CD14-positive monocyte (primary cell): ENCODE measurements at regions not wholly inside any gene's neighbourhood (a gene's known extent, or its start where the extent isn't known, plus 50 kb on each side); places are given as distances from the start of the nearest gene placed in this dataset.

Source experiments
- DNase-seq, 3 donors: peaks; one replicate each; pipeline ENCODE4 v3.0.0-alpha.2; 2011 to 2022
- H2AFZ ChIP-seq: 2 replicates; pipeline ENCODE4 v1.6.0; 2012; ENCODE audit warnings: mild to moderate bottlenecking, low read depth, low read length, inconsistent platforms; ENCODE audit not compliant: insufficient read depth, poor library complexity, severe bottlenecking
- H3K27ac ChIP-seq, 2 donors: 1 replicate in 1 of 2; 2 replicates in 1 of 2; pipeline ENCODE4 v1.5.1; 2012 to 2013; ENCODE audit warnings: low read length in 2 of 2, control low read depth in 1 of 2, inconsistent platforms in 1 of 2, low read depth in 1 of 2, mild to moderate bottlenecking in 1 of 2
- H3K27me3 ChIP-seq, 2 donors: one replicate each; pipeline versions ENCODE4 v1.6.0 to v1.6.1; 2011 to 2013; ENCODE audit warnings: low read length in 2 of 2; ENCODE audit not compliant: control insufficient read depth in 2 of 2, insufficient read depth in 2 of 2
- H3K36me3 ChIP-seq, 2 donors: replicated peaks in 1 of 2; 1 replicate in 1 of 2; 2 replicates in 1 of 2; pipeline versions ENCODE4 v1.5.1 to v1.6.1; 2012 to 2013; ENCODE audit warnings: low read length in 2 of 2, control low read depth in 1 of 2, inconsistent platforms in 1 of 2, mild to moderate bottlenecking in 1 of 2; ENCODE audit not compliant: insufficient read depth in 2 of 2, control insufficient read depth in 1 of 2
- H3K4me1 ChIP-seq, 2 donors: 1 replicate in 1 of 2; 2 replicates in 1 of 2; pipeline versions ENCODE4 v1.5.1 to v1.6.1; 2012 to 2013; ENCODE audit warnings: low read length in 2 of 2, control low read depth in 1 of 2, inconsistent platforms in 1 of 2, mild to moderate bottlenecking in 1 of 2, moderate library complexity in 1 of 2; ENCODE audit not compliant: insufficient read depth in 2 of 2, control insufficient read depth in 1 of 2
- H3K4me2 ChIP-seq: replicated peaks from 2 replicates; pipeline ENCODE3; 2012; ENCODE audit warnings: low read length, moderate library complexity, mild to moderate bottlenecking; ENCODE audit not compliant: poor library complexity, severe bottlenecking; ENCODE audit errors: extremely low read depth
- H3K4me3 ChIP-seq, 3 experiments: fragments of 200-600 bp in 1 of 3; sonication (generic) in 1 of 3; replicated peaks in 1 of 3; 1 replicate in 2 of 3; 2 replicates in 1 of 3; pipeline ENCODE4 v1.5.1; 2011 to 2013; ENCODE audit warnings: low read length in 3 of 3, mild to moderate bottlenecking in 3 of 3, control low read depth in 2 of 3, low read depth in 2 of 3, inconsistent platforms in 1 of 3, moderate library complexity in 1 of 3
- H3K79me2 ChIP-seq: 2 replicates; pipeline ENCODE4 v1.6.0; 2012; ENCODE audit warnings: mild to moderate bottlenecking, control low read depth, inconsistent platforms, low read length, moderate library complexity; ENCODE audit not compliant: insufficient read depth
- H3K9ac ChIP-seq: 2 replicates; pipeline ENCODE4 v1.6.0; 2017; ENCODE audit warnings: low read length, mild to moderate bottlenecking; ENCODE audit not compliant: insufficient read depth, poor library complexity, severe bottlenecking
- H3K9me3 ChIP-seq, 2 donors: replicated peaks in 1 of 2; 1 replicate in 1 of 2; 2 replicates in 1 of 2; pipeline versions ENCODE4 v1.5.1 to v1.6.1; 2012 to 2013; ENCODE audit warnings: low read length in 2 of 2, control low read depth in 1 of 2; ENCODE audit not compliant: control insufficient read depth in 1 of 2, insufficient read depth in 1 of 2
- H4K20me1 ChIP-seq: 2 replicates; pipeline ENCODE4 v1.6.0; 2012; ENCODE audit warnings: mild to moderate bottlenecking, low read length, control low read depth, moderate library complexity; ENCODE audit not compliant: insufficient read depth
- H3K27ac Mint-ChIP-seq, 7 donors: one replicate each; pipeline ENCODE4 v1.8.0; 2020; ENCODE audit warnings: mild to moderate bottlenecking in 7 of 7, mixed read lengths in 7 of 7, moderate library complexity in 6 of 7, inconsistent platforms in 2 of 7
- H3K27me3 Mint-ChIP-seq, 3 donors: one replicate each; pipeline ENCODE4 v1.8.0; 2021 to 2022; ENCODE audit warnings: low read depth in 3 of 3, mild to moderate bottlenecking in 3 of 3, mixed read lengths in 3 of 3, moderate library complexity in 3 of 3, inconsistent platforms in 1 of 3
- H3K36me3 Mint-ChIP-seq, 2 donors: one replicate each; pipeline ENCODE4 v1.8.0; 2020; ENCODE audit warnings: mixed read lengths in 2 of 2, inconsistent platforms in 1 of 2, mild to moderate bottlenecking in 1 of 2
- H3K4me1 Mint-ChIP-seq: one replicate; pipeline ENCODE4 v1.8.0; 2020; ENCODE audit warnings: mild to moderate bottlenecking, mixed read lengths
- H3K4me3 Mint-ChIP-seq, 2 donors: one replicate each; pipeline ENCODE4 v1.8.0; 2020; ENCODE audit warnings: mild to moderate bottlenecking in 2 of 2, mixed read lengths in 2 of 2, moderate library complexity in 1 of 2
- H3K9me3 Mint-ChIP-seq, 7 donors: one replicate each; pipeline ENCODE4 v1.8.0; 2020 to 2022; ENCODE audit warnings: mixed read lengths in 7 of 7, mild to moderate bottlenecking in 6 of 7, moderate library complexity in 6 of 7, inconsistent platforms in 2 of 7
- CTCF ChIP-seq: fragments of 200-600 bp; IDR thresholded peaks from one replicate; pipeline ENCODE4 v1.8.0; 2022; ENCODE audit warnings: antibody characterized with exemption, mild to moderate bottlenecking
- WGBS: methylation state at CpG from one replicate; pipeline ENCODE4 v1.1.5; 2013; ENCODE audit warnings: missing lambda C conversion rate; ENCODE audit not compliant: insufficient coverage; 5-methylcytosine and 5-hydroxymethylcytosine counted together
- intact Hi-C, 2 donors: fragments of 100-400 bp; cut with micrococcal nuclease; formaldehyde crosslinking; loops; one replicate each; pipeline versions ENCODE4 v1.15.0 to v1.15.1; 2023

- H3K9ac ChIP-seq = no peak overlapping the region
- no peaks in the 10 kb centered on the region for H4K20me1 ChIP-seq
- no peaks in the 10 kb centered on the region for H3K79me2 ChIP-seq
- Mint-ChIP-seq H3K36me3 (no peaks in the 10 kb centered on the region), H3K27me3 (peaks cover 0 to 2% (median 0%) of the 10 kb centered on the region in 3 donors), H3K9me3 (peaks cover 0 to 6% (median 2%) of the 10 kb centered on the region in 7 donors), H3K4me1 (no peaks in the 10 kb centered on the region), H3K4me3 (no peak overlapping the region), H3K27ac (no peak overlapping the region)
- no peak overlapping the region for H3K4me2 ChIP-seq
- H3K4me3 ChIP-seq = no peak overlapping the region
- H2AFZ ChIP-seq = no peak overlapping the region
- no peak overlapping the region for H3K27ac ChIP-seq
- no peaks in the 10 kb centered on the region for H3K9me3 ChIP-seq
- no peak for TF ChIP-seq CTCF
- no peaks in the 10 kb centered on the region for H3K27me3 ChIP-seq
- no peaks in the 10 kb centered on the region for H3K4me1 ChIP-seq
- intact Hi-C loops = no loop called here
- DNase-seq = no peak
- H3K36me3 ChIP-seq = no peaks in the 10 kb centered on the region
- no CpG with 5 or more reads among the region's 5 CpGs for WGBS
Measured at GRCh38 chr18:64806691-64807090, 657.8 kb upstream of the LINC00305 start.

- Histone ChIP-seq H3K79me2 (no peaks in the 10 kb centered on the region), H3K4me3 (no peak overlapping the region), H3K9ac (no peak overlapping the region), H2AFZ (no peak overlapping the region), H3K36me3 (no peaks in the 10 kb centered on the region), H3K4me1 (no peaks in the 10 kb centered on the region), H4K20me1 (no peaks in the 10 kb centered on the region), H3K27me3 (no peaks in the 10 kb centered on the region), H3K4me2 (no peak overlapping the region), H3K27ac (no peak overlapping the region), H3K9me3 (no peaks in the 10 kb centered on the region)
- no peak for DNase-seq
- Mint-ChIP-seq H3K4me3 (no peak overlapping the region), H3K36me3 (no peaks in the 10 kb centered on the region), H3K4me1 (no peaks in the 10 kb centered on the region), H3K27ac (no peak overlapping the region), H3K27me3 (peaks cover 0 to 2% (median 0%) of the 10 kb centered on the region in 3 donors), H3K9me3 (peaks cover 0 to 6% (median 3%) of the 10 kb centered on the region in 7 donors)
- TF ChIP-seq CTCF = no peak
- WGBS = no CpG with 5 or more reads among the region's 2 CpGs
- intact Hi-C loops = no loop called here
Measured at GRCh38 chr18:64806232-64806631, 657.3 kb upstream of the LINC00305 start.
